HUES48 (cell line): ENCODE measurements at regions not wholly inside any gene's neighbourhood (a gene's known extent, or its start where the extent isn't known, plus 50 kb on each side); places are given as distances from the start of the nearest gene placed in this dataset.

Experiments used
- H3K27ac ChIP-seq: one replicate; pipeline ENCODE4 v1.7.0; 2013; ENCODE audit warnings: low read depth, low read length, inconsistent platforms
- H3K27me3 ChIP-seq: 2 replicates; pipeline ENCODE4 v1.6.1; 2013; ENCODE audit warnings: mild to moderate bottlenecking, low read length; ENCODE audit not compliant: control insufficient read depth, insufficient read depth
- H3K36me3 ChIP-seq: 2 replicates; pipeline ENCODE4 v1.6.1; 2013; ENCODE audit warnings: low read length; ENCODE audit not compliant: control insufficient read depth, insufficient read depth
- H3K4me1 ChIP-seq: 2 replicates; pipeline ENCODE4 v1.6.1; 2013; ENCODE audit warnings: mild to moderate bottlenecking, low read length; ENCODE audit not compliant: control insufficient read depth, insufficient read depth
- H3K4me3 ChIP-seq: 2 replicates; pipeline ENCODE4 v1.5.1; 2013; ENCODE audit warnings: mild to moderate bottlenecking, low read depth, low read length
- H3K9ac ChIP-seq: 2 replicates; pipeline ENCODE4 v1.6.1; 2013; ENCODE audit warnings: mild to moderate bottlenecking, low read depth, low read length, moderate library complexity
- H3K9me3 ChIP-seq: 2 replicates; pipeline ENCODE4 v1.6.1; 2013; ENCODE audit warnings: low read length; ENCODE audit not compliant: control insufficient read depth, insufficient read depth

GRCh38 chr6:168903613-168904345 is 349.9 kb downstream of the THBS2 start:
- no peaks in the 10 kb centered on the region for H3K36me3 ChIP-seq
- no peaks in the 10 kb centered on the region for H3K9me3 ChIP-seq
- H3K27ac ChIP-seq, result no peak overlapping the region
- no peaks in the 10 kb centered on the region for H3K27me3 ChIP-seq
- peaks cover 12% of the 10 kb centered on the region for H3K4me1 ChIP-seq
- no peak overlapping the region for H3K9ac ChIP-seq
- H3K4me3 ChIP-seq, result no peak overlapping the region

- Histone ChIP-seq H3K9me3 (no peaks in the 10 kb centered on the region), H3K36me3 (no peaks in the 10 kb centered on the region), H3K27ac (no peak overlapping the region), H3K4me1 (peaks cover 12% of the 10 kb centered on the region), H3K4me3 (no peak overlapping the region), H3K9ac (no peak overlapping the region), H3K27me3 (no peaks in the 10 kb centered on the region)
Measured at GRCh38 chr6:168902075-168902474, 351.6 kb downstream of the THBS2 start.

- no peaks in the 10 kb centered on the region for H3K36me3 ChIP-seq
- H3K9me3 ChIP-seq, result no peaks in the 10 kb centered on the region
- H3K9ac ChIP-seq, result no peak overlapping the region
- H3K4me1 ChIP-seq, result peaks cover 6% of the 10 kb centered on the region
- no peak overlapping the region for H3K27ac ChIP-seq
- no peaks in the 10 kb centered on the region for H3K27me3 ChIP-seq
- H3K4me3 ChIP-seq, result no peak overlapping the region
Measured at GRCh38 chr6:168901076-168901475, 352.6 kb downstream of the THBS2 start.

GRCh38 chr6:168896321-168896720 is 357.3 kb downstream of the THBS2 start:
- Histone ChIP-seq H3K36me3 (no peaks in the 10 kb centered on the region), H3K27me3 (no peaks in the 10 kb centered on the region), H3K4me3 (no peak overlapping the region), H3K9ac (no peak overlapping the region), H3K9me3 (no peaks in the 10 kb centered on the region), H3K4me1 (no peaks in the 10 kb centered on the region), H3K27ac (no peak overlapping the region)

GRCh38 chr6:168895102-168895812 is 358.4 kb downstream of the THBS2 start:
- H3K4me3 ChIP-seq, result no peak overlapping the region
- H3K27me3 ChIP-seq, result no peaks in the 10 kb centered on the region
- H3K9ac ChIP-seq, result no peak overlapping the region
- no peaks in the 10 kb centered on the region for H3K9me3 ChIP-seq
- no peak overlapping the region for H3K27ac ChIP-seq
- no peaks in the 10 kb centered on the region for H3K4me1 ChIP-seq
- no peaks in the 10 kb centered on the region for H3K36me3 ChIP-seq

- Histone ChIP-seq H3K27me3 (no peaks in the 10 kb centered on the region), H3K4me1 (no peaks in the 10 kb centered on the region), H3K9me3 (no peaks in the 10 kb centered on the region), H3K27ac (no peak overlapping the region), H3K9ac (no peak overlapping the region), H3K4me3 (no peak overlapping the region), H3K36me3 (no peaks in the 10 kb centered on the region)
Measured at GRCh38 chr6:168892031-168892430, 361.6 kb downstream of the THBS2 start.

- no peaks in the 10 kb centered on the region for H3K36me3 ChIP-seq
- no peak overlapping the region for H3K4me3 ChIP-seq
- no peak overlapping the region for H3K27ac ChIP-seq
- no peaks in the 10 kb centered on the region for H3K27me3 ChIP-seq
- H3K9me3 ChIP-seq, result no peaks in the 10 kb centered on the region
- H3K9ac ChIP-seq, result no peak overlapping the region
- H3K4me1 ChIP-seq, result no peaks in the 10 kb centered on the region
Measured at GRCh38 chr6:168890981-168891365, 362.7 kb downstream of the THBS2 start.

- Histone ChIP-seq H3K27me3 (no peaks in the 10 kb centered on the region), H3K9ac (no peak overlapping the region), H3K9me3 (no peaks in the 10 kb centered on the region), H3K4me1 (no peaks in the 10 kb centered on the region), H3K4me3 (no peak overlapping the region), H3K27ac (no peak overlapping the region), H3K36me3 (no peaks in the 10 kb centered on the region)
Measured at GRCh38 chr6:168890306-168890980, 363.2 kb downstream of the THBS2 start.

- no peak overlapping the region for H3K27ac ChIP-seq
- H3K36me3 ChIP-seq, result no peaks in the 10 kb centered on the region
- no peaks in the 10 kb centered on the region for H3K4me1 ChIP-seq
- H3K9ac ChIP-seq, result no peak overlapping the region
- no peaks in the 10 kb centered on the region for H3K9me3 ChIP-seq
- peaks cover 7% of the 10 kb centered on the region for H3K27me3 ChIP-seq
- H3K4me3 ChIP-seq, result no peak overlapping the region
Measured at GRCh38 chr6:168888786-168889345, 364.8 kb downstream of the THBS2 start.

- Histone ChIP-seq H3K4me1 (no peaks in the 10 kb centered on the region), H3K9me3 (no peaks in the 10 kb centered on the region), H3K27me3 (peaks cover 15% of the 10 kb centered on the region), H3K36me3 (no peaks in the 10 kb centered on the region), H3K4me3 (no peak overlapping the region), H3K9ac (no peak overlapping the region), H3K27ac (no peak overlapping the region)
Measured at GRCh38 chr6:168888102-168888501, 365.5 kb downstream of the THBS2 start.

- peaks cover 17% of the 10 kb centered on the region for H3K27me3 ChIP-seq
- H3K4me3 ChIP-seq, result no peak overlapping the region
- no peaks in the 10 kb centered on the region for H3K9me3 ChIP-seq
- H3K27ac ChIP-seq, result no peak overlapping the region
- no peaks in the 10 kb centered on the region for H3K4me1 ChIP-seq
- H3K9ac ChIP-seq, result no peak overlapping the region
- no peaks in the 10 kb centered on the region for H3K36me3 ChIP-seq
Measured at GRCh38 chr6:168887621-168888020, 366.0 kb downstream of the THBS2 start.
